CD4-positive, alpha-beta T cell (primary cell): ENCODE measurements at regions not wholly inside any gene's neighbourhood (a gene's known extent, or its start where the extent isn't known, plus 50 kb on each side); places are given as distances from the start of the nearest gene placed in this dataset.

Source experiments
- ATAC-seq: fragments of 200-7000 bp; cut with Tn5 transposase; one replicate; pipeline ENCODE4 v1.10.0; 2022; ENCODE audit warnings: mild to moderate bottlenecking; ENCODE audit not compliant: poor library complexity
- CTCF ChIA-PET: fragments of 350-600 bp; sonication (Branson Sonifier 250); formaldehyde crosslinking; loops from one replicate; lab custom pipeline; 2021; ENCODE audit warnings: antibody characterized with exemption, inconsistent platforms; lab: Charles Lee
- POLR2A ChIA-PET: fragments of 350-600 bp; sonication (Branson Sonifier 250); formaldehyde crosslinking; loops from one replicate; lab custom pipeline; 2021; ENCODE audit warnings: antibody characterized with exemption, inconsistent platforms; lab: Charles Lee
- DNase-seq, 14 experiments: peaks; one replicate each; pipeline ENCODE4 v3.0.0-alpha.2; 2013 to 2020; ENCODE audit warnings: mixed read lengths in 2 of 14
- H3K27ac ChIP-seq, 2 donors: one replicate each; pipeline versions ENCODE4 v1.5.1 to v1.7.0; 2013; ENCODE audit warnings: low read length in 2 of 2, low read depth in 1 of 2, mild to moderate bottlenecking in 1 of 2
- H3K27me3 ChIP-seq, 2 experiments: 1 replicate in 1 of 2; 2 replicates in 1 of 2; pipeline versions ENCODE4 v1.6.1 to v1.7.0; 2013; ENCODE audit warnings: low read length in 2 of 2, control low read depth in 1 of 2, mild to moderate bottlenecking in 1 of 2, moderate library complexity in 1 of 2; ENCODE audit not compliant: insufficient read depth in 2 of 2, control insufficient read depth in 1 of 2
- H3K36me3 ChIP-seq: one replicate; pipeline ENCODE4 v1.6.1; 2013; ENCODE audit warnings: low read length, control low read depth; ENCODE audit not compliant: insufficient read depth
- H3K4me1 ChIP-seq: one replicate; pipeline ENCODE4 v1.6.1; 2013; ENCODE audit warnings: low read length, control low read depth; ENCODE audit not compliant: insufficient read depth
- H3K4me3 ChIP-seq: one replicate; pipeline ENCODE4 v1.5.1; 2013; ENCODE audit warnings: mild to moderate bottlenecking, low read length, moderate library complexity
- H3K9me3 ChIP-seq, 2 experiments: 1 replicate in 1 of 2; 2 replicates in 1 of 2; pipeline versions ENCODE4 v1.6.1 to v1.7.0; 2013; ENCODE audit warnings: low read length in 2 of 2, mild to moderate bottlenecking in 2 of 2, control low read depth in 1 of 2, moderate library complexity in 1 of 2; ENCODE audit not compliant: control insufficient read depth in 1 of 2, insufficient read depth in 1 of 2
- H3K27ac Mint-ChIP-seq: one replicate; pipeline ENCODE4 v1.8.0; 2020; ENCODE audit warnings: mixed read lengths
- H3K27me3 Mint-ChIP-seq: one replicate; pipeline ENCODE4 v1.8.0; 2021; ENCODE audit warnings: mixed read lengths
- H3K36me3 Mint-ChIP-seq: one replicate; pipeline ENCODE4 v1.8.0; 2021; ENCODE audit warnings: low read depth, mixed read lengths
- H3K4me1 Mint-ChIP-seq: one replicate; pipeline ENCODE4 v1.8.0; 2021; ENCODE audit warnings: low read depth, mixed read lengths
- H3K4me3 Mint-ChIP-seq: one replicate; pipeline ENCODE4 v1.8.0; 2020; ENCODE audit warnings: mild to moderate bottlenecking, mixed read lengths
- H3K9me3 Mint-ChIP-seq: one replicate; pipeline ENCODE4 v1.8.0; 2020; ENCODE audit warnings: mixed read lengths
- intact Hi-C, 2 experiments: fragments of 100-400 bp; cut with DNase I in 1 of 2; cut with micrococcal nuclease in 1 of 2; formaldehyde crosslinking; loops; one replicate each; pipeline versions ENCODE4 v1.15.1 to v1.9.0; 2023 to 2025; cut with DNase I, micrococcal nuclease
- TF ChIP-seq, protein P1 (sequence below): fragments of 200-600 bp; IDR thresholded peaks from one replicate; pipeline ENCODE4 v1.8.0; 2022; ENCODE audit warnings: antibody characterized with exemption, mild to moderate bottlenecking

DNA sequence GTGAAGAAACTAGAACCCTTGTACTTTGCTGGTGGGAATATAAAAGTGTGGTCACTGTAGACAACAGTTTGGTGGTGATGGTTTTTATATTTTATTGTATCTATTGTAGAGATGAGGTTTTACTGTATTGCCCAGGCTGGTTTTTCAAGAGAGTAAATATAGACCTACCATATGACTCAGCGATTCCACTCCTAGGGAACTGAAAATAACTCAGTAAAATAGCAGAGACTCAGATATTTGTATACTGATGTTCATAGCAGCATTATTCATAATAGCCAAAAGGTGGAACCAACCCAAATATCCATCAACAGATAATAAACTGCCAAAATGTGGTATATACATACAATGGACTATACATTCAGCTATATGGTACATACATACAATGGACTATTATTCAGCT, 68.8 kb upstream of the IL12A start:
- H3K4me1 ChIP-seq = no peaks in the 10 kb centered on the region
- TF ChIP-seq, protein P1, sequence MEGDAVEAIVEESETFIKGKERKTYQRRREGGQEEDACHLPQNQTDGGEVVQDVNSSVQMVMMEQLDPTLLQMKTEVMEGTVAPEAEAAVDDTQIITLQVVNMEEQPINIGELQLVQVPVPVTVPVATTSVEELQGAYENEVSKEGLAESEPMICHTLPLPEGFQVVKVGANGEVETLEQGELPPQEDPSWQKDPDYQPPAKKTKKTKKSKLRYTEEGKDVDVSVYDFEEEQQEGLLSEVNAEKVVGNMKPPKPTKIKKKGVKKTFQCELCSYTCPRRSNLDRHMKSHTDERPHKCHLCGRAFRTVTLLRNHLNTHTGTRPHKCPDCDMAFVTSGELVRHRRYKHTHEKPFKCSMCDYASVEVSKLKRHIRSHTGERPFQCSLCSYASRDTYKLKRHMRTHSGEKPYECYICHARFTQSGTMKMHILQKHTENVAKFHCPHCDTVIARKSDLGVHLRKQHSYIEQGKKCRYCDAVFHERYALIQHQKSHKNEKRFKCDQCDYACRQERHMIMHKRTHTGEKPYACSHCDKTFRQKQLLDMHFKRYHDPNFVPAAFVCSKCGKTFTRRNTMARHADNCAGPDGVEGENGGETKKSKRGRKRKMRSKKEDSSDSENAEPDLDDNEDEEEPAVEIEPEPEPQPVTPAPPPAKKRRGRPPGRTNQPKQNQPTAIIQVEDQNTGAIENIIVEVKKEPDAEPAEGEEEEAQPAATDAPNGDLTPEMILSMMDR = no peak
- CTCF ChIA-PET = no interaction called here
- no peaks in the 10 kb centered on the region for H3K36me3 ChIP-seq
- no peak overlapping the region for H3K27ac ChIP-seq
- no peaks in the 10 kb centered on the region for H3K4me1 Mint-ChIP-seq
- peaks cover 3 to 4% of the 10 kb centered on the region in 2 experiments for H3K27me3 ChIP-seq
- no peak overlapping the region for H3K4me3 ChIP-seq
- H3K27me3 Mint-ChIP-seq = peaks cover 3% of the 10 kb centered on the region
- no peaks in the 10 kb centered on the region for H3K36me3 Mint-ChIP-seq
- no peaks in the 10 kb centered on the region for H3K9me3 ChIP-seq
- POLR2A ChIA-PET = no interaction called here
- ATAC-seq (no peak), DNase-seq (no peak)
- H3K9me3 Mint-ChIP-seq = no peaks in the 10 kb centered on the region
- H3K4me3 Mint-ChIP-seq = no peak overlapping the region
- no peak overlapping the region for H3K27ac Mint-ChIP-seq
- intact Hi-C loops = no loop called here

DNA sequence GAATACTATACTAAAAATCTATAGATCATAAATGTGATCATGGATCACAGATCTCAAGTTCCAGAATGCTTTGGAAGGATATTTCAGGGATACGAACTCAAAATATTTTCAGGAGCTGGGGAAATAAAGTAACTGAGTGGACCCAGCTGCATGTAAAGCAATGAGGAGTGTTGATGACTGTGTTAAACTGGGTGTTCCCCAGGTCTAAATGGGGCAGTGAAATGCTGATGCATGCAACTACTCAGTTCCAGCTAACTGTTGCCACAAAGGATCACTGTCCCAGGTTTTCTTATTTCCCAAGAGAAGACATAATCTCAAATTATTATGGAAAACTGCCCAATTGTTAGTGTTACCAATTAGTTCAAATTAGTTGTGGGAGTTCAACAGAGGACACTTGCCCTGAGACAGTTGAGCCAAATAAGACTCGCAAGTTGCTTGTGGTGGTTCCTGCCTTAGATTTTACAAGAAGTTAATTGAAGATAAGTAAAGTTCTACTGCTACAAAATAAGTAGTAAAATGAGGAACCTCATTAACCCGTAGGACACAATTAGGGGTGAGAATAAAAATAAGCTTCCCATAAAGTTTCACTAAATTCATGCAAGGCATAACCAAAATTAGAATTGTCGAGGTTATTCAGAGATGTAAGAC, 66.3 kb upstream of the IL12A start:
- no peaks in the 10 kb centered on the region for H3K36me3 Mint-ChIP-seq
- CTCF ChIA-PET = no interaction called here
- H3K9me3 Mint-ChIP-seq = no peaks in the 10 kb centered on the region
- Histone ChIP-seq H3K4me3 (no peak overlapping the region), H3K4me1 (no peaks in the 10 kb centered on the region), H3K9me3 (no peaks in the 10 kb centered on the region), H3K27ac (no peak overlapping the region), H3K27me3 (peaks cover under 1 to 3% of the 10 kb centered on the region in 2 experiments), H3K36me3 (no peaks in the 10 kb centered on the region)
- peaks cover 3% of the 10 kb centered on the region for H3K27me3 Mint-ChIP-seq
- intact Hi-C loops = no loop called here
- H3K4me1 Mint-ChIP-seq = no peaks in the 10 kb centered on the region
- TF ChIP-seq, protein P1 = no peak
- POLR2A ChIA-PET = no interaction called here
- H3K27ac Mint-ChIP-seq = no peak overlapping the region
- no peak for DNase-seq
- no peak for ATAC-seq
- H3K4me3 Mint-ChIP-seq = no peak overlapping the region

DNA sequence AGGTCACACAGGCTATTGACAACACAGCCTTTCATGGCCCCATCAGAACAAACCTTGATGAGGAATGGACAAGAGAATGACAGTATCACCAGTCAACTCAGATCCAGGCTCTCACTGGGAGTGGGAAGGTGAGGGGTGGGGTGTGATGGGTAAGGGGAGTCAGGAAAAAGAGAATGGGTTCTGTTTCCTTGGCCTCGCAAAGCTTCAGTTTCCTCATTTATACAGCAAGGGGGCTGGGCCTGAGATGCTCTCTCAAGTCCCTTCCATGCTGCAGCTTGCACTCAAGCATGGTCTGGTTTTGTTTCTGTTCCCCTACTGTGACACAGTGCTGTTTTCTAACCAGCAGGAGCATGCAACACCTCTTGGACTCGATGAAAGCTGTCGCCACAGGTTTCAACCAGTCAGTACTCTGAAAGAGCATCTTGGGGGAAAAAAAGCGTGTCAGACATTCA, 65.7 kb upstream of the IL12A start:
- intact Hi-C loops = no loop called here
- peaks cover 0 to 3% of the 10 kb centered on the region in 2 experiments for H3K27me3 ChIP-seq
- no peaks in the 10 kb centered on the region for H3K36me3 ChIP-seq
- no peaks in the 10 kb centered on the region for H3K36me3 Mint-ChIP-seq
- H3K4me1 ChIP-seq = no peaks in the 10 kb centered on the region
- no peak for ATAC-seq
- DNase-seq = peak in 1 of 14 experiments; percentile 15
- H3K4me1 Mint-ChIP-seq = no peaks in the 10 kb centered on the region
- no peaks in the 10 kb centered on the region for H3K27me3 Mint-ChIP-seq
- H3K4me3 Mint-ChIP-seq = no peak overlapping the region
- no peak overlapping the region for H3K27ac Mint-ChIP-seq
- ChIA-PET CTCF (no interaction called here), POLR2A (no interaction called here)
- TF ChIP-seq, protein P1 = no peak
- H3K4me3 ChIP-seq = no peak overlapping the region
- H3K9me3 Mint-ChIP-seq = no peaks in the 10 kb centered on the region
- H3K27ac ChIP-seq = no peak overlapping the region
- H3K9me3 ChIP-seq = peaks cover 0 to 5% of the 10 kb centered on the region in 2 experiments
